Adrenal gland (tissue), 5 donors: ENCODE measurements at regions not wholly inside any gene's neighbourhood (a gene's known extent, or its start where the extent isn't known, plus 50 kb on each side); places are given as distances from the start of the nearest gene placed in this dataset.

Experiments
- CTCF ChIP-seq, 6 experiments: fragments of 450-650 bp in 4 of 6; fragments of 200-600 bp in 2 of 6; sonication (generic) in 1 of 6; IDR thresholded peaks; 1 replicate in 5 of 6; 2 replicates in 1 of 6; pipeline versions ENCODE4 v1.5.1 to v1.8.0; 2016 to 2021; ENCODE audit warnings: antibody characterized with exemption in 6 of 6, mild to moderate bottlenecking in 2 of 6, moderate library complexity in 1 of 6
- POLR2A ChIP-seq, 2 donors: fragments of 450-650 bp; IDR thresholded peaks; one replicate each; pipeline ENCODE4 v1.6.1; 2017; ENCODE audit warnings: antibody characterized with exemption in 2 of 2, mild to moderate bottlenecking in 2 of 2, moderate library complexity in 1 of 2
- donor health status: DM: no; HTN: no; CAD: no.

DNA sequence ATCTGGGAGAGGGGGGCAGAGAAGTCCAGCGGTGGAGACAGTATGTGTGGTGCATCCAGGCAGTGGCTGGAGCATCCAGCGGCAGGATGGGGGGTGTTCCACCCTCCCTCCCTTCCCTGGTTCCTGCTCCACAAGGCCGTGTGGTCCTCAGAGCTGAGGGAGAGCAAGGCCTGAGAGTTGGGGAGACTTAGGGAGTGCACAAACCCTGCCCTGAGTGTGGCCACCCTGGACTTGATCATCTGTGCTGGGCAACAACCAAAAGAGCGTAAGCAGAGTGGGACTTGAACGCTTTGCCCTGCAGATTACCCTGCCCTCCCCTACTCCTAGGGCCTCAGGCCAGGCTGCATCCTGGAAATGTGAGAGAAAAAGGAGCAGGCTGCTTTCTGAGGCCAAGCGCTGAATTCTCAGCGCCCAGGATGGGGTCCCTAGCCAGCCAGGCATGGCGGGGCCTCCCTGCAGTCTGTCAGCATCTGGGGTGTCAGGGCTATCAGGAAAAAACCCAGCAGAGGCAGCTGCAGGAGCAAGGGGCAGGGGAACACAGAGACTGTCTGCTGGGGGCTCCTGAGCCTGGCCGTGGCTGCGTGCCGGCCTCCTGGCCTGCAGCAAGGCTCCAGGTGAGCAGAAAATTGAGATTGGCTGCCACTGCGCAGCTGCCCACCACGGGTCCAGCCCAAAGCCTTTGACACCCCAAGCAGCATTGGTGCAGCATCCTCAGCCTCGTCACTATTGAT is 266.2 kb downstream of the NPHP4 start:
- TF ChIP-seq CTCF (IDR thresholded peaks at IDR 0.05) (no peak), POLR2A (IDR thresholded peaks at IDR 0.05) (no peak)
